ENCODE measurements at regions not wholly inside any gene's neighbourhood (a gene's known extent, or its start where the extent isn't known, plus 50 kb on each side); places are given as distances from the start of the nearest gene placed in this dataset.

DNA sequence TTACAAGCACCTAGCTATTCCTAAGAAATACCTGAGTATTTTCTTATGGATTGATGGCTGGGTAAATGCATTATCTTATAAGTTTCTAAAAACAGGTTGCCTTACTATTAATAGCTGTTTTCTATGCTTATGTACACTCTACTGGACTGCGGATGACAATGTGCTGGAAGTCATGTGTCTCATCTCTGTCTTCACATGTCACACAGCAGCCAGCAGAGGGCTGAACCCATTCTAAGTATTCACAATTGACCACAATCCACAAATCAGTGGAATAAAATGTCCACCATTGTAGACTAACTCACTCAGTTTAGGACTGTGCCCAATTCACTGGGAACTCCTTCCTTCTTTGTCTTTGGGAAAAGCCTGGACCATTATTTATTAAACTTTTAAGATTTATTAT lies 371.2 kb downstream of the INSIG2 start:
- TF ChIP-seq EZH2 (IDR thresholded peaks at IDR 0.05; ENCODE audit: borderline replicate concordance, insufficient read depth, low read length, poor library complexity, severe bottlenecking) (no peak), TAF1 (IDR thresholded peaks at IDR 0.05; ENCODE audit: low read depth) (no peak), POLR2AphosphoS5 (IDR thresholded peaks at IDR 0.05) (no peak), RAD21 (conservative IDR thresholded peaks at IDR 0.05) (no peak)
- TF ChIP-seq, protein P1, sequence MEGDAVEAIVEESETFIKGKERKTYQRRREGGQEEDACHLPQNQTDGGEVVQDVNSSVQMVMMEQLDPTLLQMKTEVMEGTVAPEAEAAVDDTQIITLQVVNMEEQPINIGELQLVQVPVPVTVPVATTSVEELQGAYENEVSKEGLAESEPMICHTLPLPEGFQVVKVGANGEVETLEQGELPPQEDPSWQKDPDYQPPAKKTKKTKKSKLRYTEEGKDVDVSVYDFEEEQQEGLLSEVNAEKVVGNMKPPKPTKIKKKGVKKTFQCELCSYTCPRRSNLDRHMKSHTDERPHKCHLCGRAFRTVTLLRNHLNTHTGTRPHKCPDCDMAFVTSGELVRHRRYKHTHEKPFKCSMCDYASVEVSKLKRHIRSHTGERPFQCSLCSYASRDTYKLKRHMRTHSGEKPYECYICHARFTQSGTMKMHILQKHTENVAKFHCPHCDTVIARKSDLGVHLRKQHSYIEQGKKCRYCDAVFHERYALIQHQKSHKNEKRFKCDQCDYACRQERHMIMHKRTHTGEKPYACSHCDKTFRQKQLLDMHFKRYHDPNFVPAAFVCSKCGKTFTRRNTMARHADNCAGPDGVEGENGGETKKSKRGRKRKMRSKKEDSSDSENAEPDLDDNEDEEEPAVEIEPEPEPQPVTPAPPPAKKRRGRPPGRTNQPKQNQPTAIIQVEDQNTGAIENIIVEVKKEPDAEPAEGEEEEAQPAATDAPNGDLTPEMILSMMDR (IDR thresholded peaks at IDR 0.05; ENCODE audit: poor library complexity, severe bottlenecking): no peak
